Endothelial cell of umbilical vein (primary cell): ENCODE measurements at regions not wholly inside any gene's neighbourhood (a gene's known extent, or its start where the extent isn't known, plus 50 kb on each side); places are given as distances from the start of the nearest gene placed in this dataset.

ENCODE experiments used
- BruUV-seq: library from RNA; stranded (reverse); fragments of 400-500 nt; replicated peaks from 2 replicates; lab custom pipeline; 2021; lab: Mats Ljungman, UMichigan
- CTCF ChIA-PET: fragments of 300-600, 350-600 bp; sonication (Branson Sonifier 250); formaldehyde crosslinking; loops from one replicate; lab custom pipeline; 2021; ENCODE audit warnings: antibody characterized with exemption, inconsistent platforms; lab: Charles Lee
- POLR2A ChIA-PET: fragments of 300-600, 350-600 bp; sonication (Branson Sonifier 250); formaldehyde crosslinking; loops from one replicate; lab custom pipeline; 2021; ENCODE audit warnings: antibody characterized with exemption, inconsistent platforms; lab: Charles Lee
- DNase-seq: peaks from one replicate; pipeline ENCODE4 v3.0.0-alpha.2; 2011; ENCODE audit warnings: low read depth, low spot score
- FAIRE-seq: peaks from 2 replicates; lab custom pipeline; 2011; peaks lifted over from hg19 to GRCh38; lab: Jason Lieb, UNC
- H2AFZ ChIP-seq: 2 replicates; pipeline ENCODE4 v1.6.0; 2012; ENCODE audit warnings: low read depth, low read length, control low read depth, inconsistent platforms
- H3K27ac ChIP-seq: 2 replicates; pipeline ENCODE4 v1.5.1; 2011; ENCODE audit warnings: low read depth, mild to moderate bottlenecking, control low read depth, low read length, moderate library complexity; ENCODE audit not compliant: insufficient read depth
- H3K27me3 ChIP-seq, 2 experiments: 2 replicates each; pipeline versions ENCODE4 v1.6.0 to v1.6.1; 2011; ENCODE audit warnings: low read length in 2 of 2, mixed read lengths in 1 of 2; ENCODE audit not compliant: control insufficient read depth in 2 of 2, insufficient read depth in 2 of 2
- H3K36me3 ChIP-seq, 2 experiments: 2 replicates in 1 of 2; 3 replicates in 1 of 2; pipeline ENCODE4 v1.5.1; 2011; ENCODE audit warnings: low read length in 2 of 2, mild to moderate bottlenecking in 1 of 2, moderate library complexity in 1 of 2; ENCODE audit not compliant: control insufficient read depth in 2 of 2, insufficient read depth in 2 of 2; ENCODE audit errors: extremely low read depth in 1 of 2
- H3K4me1 ChIP-seq: 3 replicates; pipeline ENCODE4 v1.5.1; 2011; ENCODE audit warnings: mild to moderate bottlenecking, low read length; ENCODE audit not compliant: control insufficient read depth, insufficient read depth; ENCODE audit errors: extremely low read depth
- H3K4me2 ChIP-seq: 2 replicates; pipeline ENCODE4 v1.6.1; 2011; ENCODE audit warnings: low read length, control low read depth, mixed read lengths; ENCODE audit not compliant: insufficient read depth
- H3K4me3 ChIP-seq, 3 experiments: fragments of 200-600 bp in 1 of 3; sonication (generic), shearing (Covaris generic) in 1 of 3; replicated peaks in 1 of 3; 2 replicates each; pipeline ENCODE4 v1.5.1; 2011 to 2016; ENCODE audit warnings: control low read depth in 3 of 3, low read length in 3 of 3, mild to moderate bottlenecking in 2 of 3, inconsistent platforms in 1 of 3, low read depth in 1 of 3, moderate library complexity in 1 of 3; ENCODE audit not compliant: insufficient read depth in 1 of 3
- H3K79me2 ChIP-seq: 2 replicates; pipeline ENCODE4 v1.6.0; 2012; ENCODE audit warnings: low read length, inconsistent platforms; ENCODE audit not compliant: control insufficient read depth, insufficient read depth
- H3K9ac ChIP-seq: replicated peaks from 2 replicates; pipeline ENCODE3; 2011; ENCODE audit warnings: low read length, control low read depth; ENCODE audit not compliant: insufficient read depth; ENCODE audit errors: extremely low read depth
- H3K9me1 ChIP-seq: replicated peaks from 3 replicates; pipeline ENCODE4 v1.6.0; 2011; ENCODE audit warnings: mild to moderate bottlenecking, low read length; ENCODE audit not compliant: control insufficient read depth, insufficient read depth; ENCODE audit errors: extremely low read depth
- H3K9me3 ChIP-seq: replicated peaks from 2 replicates; pipeline ENCODE4 v1.5.1; 2012; ENCODE audit warnings: low read length, inconsistent platforms; ENCODE audit not compliant: control insufficient read depth, insufficient read depth
- H4K20me1 ChIP-seq: replicated peaks from 2 replicates; pipeline ENCODE3; 2011; ENCODE audit warnings: mild to moderate bottlenecking, low read length; ENCODE audit not compliant: control insufficient read depth, insufficient read depth; ENCODE audit errors: extremely low read depth
- EZH2 ChIP-seq: IDR thresholded peaks from 2 replicates; pipeline ENCODE4 v1.6.1; 2012; ENCODE audit warnings: borderline replicate concordance, low read depth, mild to moderate bottlenecking, moderate library complexity, low read length, inconsistent platforms; ENCODE audit not compliant: severe bottlenecking
- FOS ChIP-seq: IDR thresholded peaks from 2 replicates; pipeline ENCODE4 v1.6.1; 2011; ENCODE audit warnings: mild to moderate bottlenecking, low read length, moderate library complexity, borderline replicate concordance; ENCODE audit not compliant: insufficient read depth
- GATA2 ChIP-seq: IDR thresholded peaks from 2 replicates; pipeline ENCODE4 v1.7.0; 2011; ENCODE audit warnings: low read depth, mild to moderate bottlenecking, moderate library complexity, mixed read lengths, low read length; ENCODE audit not compliant: insufficient read length, insufficient read depth
- JUN ChIP-seq: IDR thresholded peaks from 2 replicates; pipeline ENCODE4 v1.6.1; 2011; ENCODE audit warnings: borderline replicate concordance, low read depth; ENCODE audit not compliant: insufficient read length, insufficient read depth
- MYC ChIP-seq: IDR thresholded peaks from one replicate; pipeline ENCODE4 v1.6.1; 2011; ENCODE audit warnings: mild to moderate bottlenecking, low read depth, low read length
- POLR2A ChIP-seq: IDR thresholded peaks from 2 replicates; pipeline ENCODE4 v1.6.1; 2012; ENCODE audit warnings: low read depth, mild to moderate bottlenecking, control low read depth, low read length
- POLR2AphosphoS5 ChIP-seq: IDR thresholded peaks from 2 replicates; pipeline ENCODE4 v1.6.1; 2012; ENCODE audit warnings: low read depth, mild to moderate bottlenecking, control low read depth, low read length, moderate library complexity; ENCODE audit not compliant: insufficient read depth
- dilution Hi-C: fragments of 300-500 bp; cut with MboI; formaldehyde crosslinking; loops from one replicate; pipeline ENCODE4 v1.15.0; 2019; ENCODE audit warnings: low sequenced_read_pairs; ENCODE audit not compliant: extremely low pct_ligation_motif_present
- intact Hi-C: fragments of 100-400 bp; cut with micrococcal nuclease; formaldehyde crosslinking; loops from one replicate; pipeline ENCODE4 v1.10.0; 2022
- TF ChIP-seq, protein P1 (sequence below), 2 donors: IDR thresholded peaks; 1 replicate in 1 of 2; 2 replicates in 1 of 2; pipeline ENCODE4 v1.5.1; 2011; ENCODE audit warnings: low read length in 2 of 2, mild to moderate bottlenecking in 2 of 2, moderate library complexity in 2 of 2, control low read depth in 1 of 2, inconsistent platforms in 1 of 2, low read depth in 1 of 2; ENCODE audit not compliant: insufficient read depth in 1 of 2; ENCODE audit errors: extremely low read depth in 1 of 2
- TF ChIP-seq, protein P2 (sequence below): IDR thresholded peaks from 2 replicates; pipeline ENCODE4 v1.6.1; 2011; ENCODE audit not compliant: insufficient read depth, insufficient read length

DNA sequence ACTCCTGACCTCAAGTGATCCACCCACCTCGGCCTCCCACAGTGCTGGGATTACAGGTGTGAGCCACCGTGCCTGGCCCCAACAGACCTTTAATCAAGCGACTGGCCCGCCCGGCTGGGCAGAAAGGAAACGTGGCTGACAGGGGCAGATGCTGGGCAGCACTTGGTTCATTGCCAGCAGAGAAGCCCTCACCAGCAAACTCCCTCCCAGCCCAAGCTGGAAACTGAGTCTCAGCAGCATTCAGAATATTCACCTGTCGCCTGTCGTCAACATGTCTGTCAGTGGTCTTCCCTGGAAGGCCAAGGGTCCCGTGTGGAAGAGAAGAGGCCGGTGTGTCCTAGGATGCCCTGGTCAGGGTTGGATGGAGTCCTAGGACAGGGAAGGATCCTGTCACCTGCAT lies 245.0 kb downstream of the TEX29 start:
- no peaks in the 10 kb centered on the region for H4K20me1 ChIP-seq
- H3K9me3 ChIP-seq, result peaks cover 2% of the 10 kb centered on the region
- no peak for DNase-seq
- no peak overlapping the region for H3K27ac ChIP-seq
- H3K4me3 ChIP-seq, result no peak overlapping the region
- no peaks in the 10 kb centered on the region for H3K27me3 ChIP-seq
- H2AFZ ChIP-seq, result no peak overlapping the region
- H3K9ac ChIP-seq, result no peak overlapping the region
- no peak overlapping the region for H3K4me2 ChIP-seq
- intact Hi-C loops (no loop called here), dilution Hi-C loops (no loop called here)
- FAIRE-seq, result no peak
- TF ChIP-seq POLR2AphosphoS5 (no peak), POLR2A (no peak), FOS (no peak), EZH2 (no peak), MYC (no peak), GATA2 (no peak), JUN (no peak)
- TF ChIP-seq, protein P1, sequence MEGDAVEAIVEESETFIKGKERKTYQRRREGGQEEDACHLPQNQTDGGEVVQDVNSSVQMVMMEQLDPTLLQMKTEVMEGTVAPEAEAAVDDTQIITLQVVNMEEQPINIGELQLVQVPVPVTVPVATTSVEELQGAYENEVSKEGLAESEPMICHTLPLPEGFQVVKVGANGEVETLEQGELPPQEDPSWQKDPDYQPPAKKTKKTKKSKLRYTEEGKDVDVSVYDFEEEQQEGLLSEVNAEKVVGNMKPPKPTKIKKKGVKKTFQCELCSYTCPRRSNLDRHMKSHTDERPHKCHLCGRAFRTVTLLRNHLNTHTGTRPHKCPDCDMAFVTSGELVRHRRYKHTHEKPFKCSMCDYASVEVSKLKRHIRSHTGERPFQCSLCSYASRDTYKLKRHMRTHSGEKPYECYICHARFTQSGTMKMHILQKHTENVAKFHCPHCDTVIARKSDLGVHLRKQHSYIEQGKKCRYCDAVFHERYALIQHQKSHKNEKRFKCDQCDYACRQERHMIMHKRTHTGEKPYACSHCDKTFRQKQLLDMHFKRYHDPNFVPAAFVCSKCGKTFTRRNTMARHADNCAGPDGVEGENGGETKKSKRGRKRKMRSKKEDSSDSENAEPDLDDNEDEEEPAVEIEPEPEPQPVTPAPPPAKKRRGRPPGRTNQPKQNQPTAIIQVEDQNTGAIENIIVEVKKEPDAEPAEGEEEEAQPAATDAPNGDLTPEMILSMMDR (IDR thresholded peaks at IDR 0.05; ENCODE audit: extremely low read depth in 1 of 2, insufficient read depth in 1 of 2, low read depth in 1 of 2, low read length in 2 of 2), result no peak
- TF ChIP-seq, protein P2, sequence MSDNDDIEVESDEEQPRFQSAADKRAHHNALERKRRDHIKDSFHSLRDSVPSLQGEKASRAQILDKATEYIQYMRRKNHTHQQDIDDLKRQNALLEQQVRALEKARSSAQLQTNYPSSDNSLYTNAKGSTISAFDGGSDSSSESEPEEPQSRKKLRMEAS, result no peak
- no peaks in the 10 kb centered on the region for H3K36me3 ChIP-seq
- no peaks in the 10 kb centered on the region for H3K9me1 ChIP-seq
- no peaks in the 10 kb centered on the region for H3K4me1 ChIP-seq
- H3K79me2 ChIP-seq, result no peaks in the 10 kb centered on the region
- CTCF ChIA-PET, result no interaction called here
- no TSS peak for BruUV-seq
- POLR2A ChIA-PET, result no interaction called here
